GM12878 (cell line): ENCODE measurements at regions not wholly inside any gene's neighbourhood (a gene's known extent, or its start where the extent isn't known, plus 50 kb on each side); places are given as distances from the start of the nearest gene placed in this dataset.

ENCODE experiments used
- CHD4 ChIP-seq: fragments of 200-600 bp; sonication (generic); IDR thresholded peaks from 2 replicates; pipeline ENCODE4 v1.6.1; 2016; ENCODE audit warnings: mild to moderate bottlenecking
- FOXM1 ChIP-seq: IDR thresholded peaks from 2 replicates; pipeline ENCODE4 v1.6.1; 2012; ENCODE audit warnings: low read depth, mild to moderate bottlenecking, inconsistent platforms, low read length, moderate library complexity
- MLLT1 ChIP-seq: fragments of 450-650 bp; IDR thresholded peaks from 2 replicates; pipeline ENCODE4 v1.6.1; 2016; ENCODE audit warnings: mild to moderate bottlenecking
- MXI1 ChIP-seq: fragments of 150-350 bp; IDR thresholded peaks from 2 replicates; pipeline ENCODE4 v1.6.1; 2011; ENCODE audit warnings: low read depth, mild to moderate bottlenecking, inconsistent platforms, low read length, improper control_type of control experiment
- NFXL1 ChIP-seq: fragments of 450-650 bp; IDR thresholded peaks from 2 replicates; pipeline ENCODE4 v1.6.1; 2017; ENCODE audit warnings: antibody characterized with exemption, mild to moderate bottlenecking, borderline replicate concordance
- PKNOX1 ChIP-seq: fragments of 450-650 bp; IDR thresholded peaks from 2 replicates; pipeline ENCODE4 v1.6.1; 2016; ENCODE audit warnings: mild to moderate bottlenecking
- PML ChIP-seq: IDR thresholded peaks from 2 replicates; pipeline ENCODE4 v1.6.1; 2012; ENCODE audit warnings: low read length, inconsistent platforms
- POU2F2 ChIP-seq: IDR thresholded peaks from 3 replicates; pipeline ENCODE4 v1.6.1; 2011; ENCODE audit warnings: low read depth, mild to moderate bottlenecking, low read length, borderline replicate concordance
- RAD21 ChIP-seq: IDR thresholded peaks from 2 replicates; pipeline ENCODE4 v1.6.1; 2011; ENCODE audit warnings: mild to moderate bottlenecking, low read depth, low read length, moderate library complexity; ENCODE audit not compliant: insufficient read depth
- RELA ChIP-seq: fragments of 450-650 bp; IDR thresholded peaks from 2 replicates; pipeline ENCODE4 v1.8.0; 2014; ENCODE audit warnings: borderline replicate concordance; ENCODE audit not compliant: partially characterized antibody
- RUNX3 ChIP-seq: IDR thresholded peaks from 2 replicates; pipeline ENCODE4 v1.6.1; 2012; ENCODE audit warnings: low read length, inconsistent platforms
- SKIL ChIP-seq: fragments of 450-650 bp; IDR thresholded peaks from 2 replicates; pipeline ENCODE4 v1.6.1; 2017; ENCODE audit warnings: mild to moderate bottlenecking, low read depth, inconsistent platforms; ENCODE audit not compliant: poor library complexity, severe bottlenecking
- SMC3 ChIP-seq: IDR thresholded peaks from 2 replicates; pipeline ENCODE4 v1.6.1; 2011; ENCODE audit warnings: low read length, improper control_type of control experiment, borderline replicate concordance
- WRNIP1 ChIP-seq: IDR thresholded peaks from 2 replicates; pipeline ENCODE4 v1.6.1; 2011; ENCODE audit warnings: low read depth, low read length, improper control_type of control experiment, borderline replicate concordance
- YY1 ChIP-seq: IDR thresholded peaks from 2 replicates; pipeline ENCODE4 v1.6.1; 2011; ENCODE audit warnings: low read depth, mild to moderate bottlenecking, low read length

DNA sequence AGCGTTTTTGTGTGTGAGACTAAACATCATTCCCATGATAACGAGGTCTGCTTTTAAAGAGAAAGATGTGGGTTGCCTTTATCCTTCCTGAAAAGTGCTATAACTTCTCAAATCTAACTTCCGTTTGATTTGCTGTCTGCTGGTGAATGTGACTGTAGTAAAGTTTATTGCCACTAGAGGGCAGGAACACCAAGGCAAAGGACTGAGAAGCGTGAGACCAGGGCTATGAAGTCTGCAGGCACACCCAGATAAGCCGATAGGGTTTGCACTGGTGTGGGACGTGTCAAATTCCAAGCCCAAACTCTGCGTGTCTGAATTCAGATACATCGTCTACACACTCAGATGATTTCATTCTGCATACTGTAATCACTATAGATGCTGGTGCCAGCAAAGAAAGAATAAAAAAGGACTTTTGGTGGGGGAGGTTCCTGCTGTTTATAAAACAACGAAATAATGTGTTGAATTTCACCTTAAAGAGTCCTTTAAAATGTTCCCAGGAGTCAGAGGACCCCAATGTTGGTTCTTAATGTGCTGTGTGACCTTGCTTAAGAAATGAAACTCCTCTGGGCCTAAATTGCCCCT is 87.2 kb downstream of the PTTG1 start (continued):
- TF ChIP-seq RAD21 (peak; percentile 99), WRNIP1 (no peak), POU2F2 (peak; percentile 48; the same call in 1 of the 3 replicates), RELA (peak; percentile 22), CHD4 (no peak), MLLT1 (0 out of 2 replicates have a peak, but pooled peaks have one; percentile 18), RUNX3 (no peak), PKNOX1 (peak; percentile 39; the same call in 1 of the 2 replicates), NFXL1 (no peak), SMC3 (peak; percentile 80), MXI1 (0 out of 2 replicates have a peak, but pooled peaks have one; percentile 46), PML (no peak), SKIL (peak; percentile 52), FOXM1 (peak; percentile 26; the same call in 1 of the 2 replicates), YY1 (peak; percentile 63; the same call in 1 of the 2 replicates)
